Endothelial cell of umbilical vein (primary cell): ENCODE measurements at regions not wholly inside any gene's neighbourhood (a gene's known extent, or its start where the extent isn't known, plus 50 kb on each side); places are given as distances from the start of the nearest gene placed in this dataset. TPM values are rescaled to one million over a fixed set of nuclear protein-coding genes. Genes with fewer than 3 reads are reported as not detected.

Source experiments
- BruUV-seq: library from RNA; stranded (reverse); fragments of 400-500 nt; replicated peaks from 2 replicates; lab custom pipeline; 2021; lab: Mats Ljungman, UMichigan
- CTCF ChIA-PET: fragments of 300-600, 350-600 bp; sonication (Branson Sonifier 250); formaldehyde crosslinking; loops from one replicate; lab custom pipeline; 2021; ENCODE audit warnings: antibody characterized with exemption, inconsistent platforms; lab: Charles Lee
- POLR2A ChIA-PET: fragments of 300-600, 350-600 bp; sonication (Branson Sonifier 250); formaldehyde crosslinking; loops from one replicate; lab custom pipeline; 2021; ENCODE audit warnings: antibody characterized with exemption, inconsistent platforms; lab: Charles Lee
- DNase-seq: peaks from one replicate; pipeline ENCODE4 v3.0.0-alpha.2; 2011; ENCODE audit warnings: low read depth, low spot score
- FAIRE-seq: peaks from 2 replicates; lab custom pipeline; 2011; peaks lifted over from hg19 to GRCh38; lab: Jason Lieb, UNC
- H2AFZ ChIP-seq: 2 replicates; pipeline ENCODE4 v1.6.0; 2012; ENCODE audit warnings: low read depth, low read length, control low read depth, inconsistent platforms
- H3K27ac ChIP-seq: 2 replicates; pipeline ENCODE4 v1.5.1; 2011; ENCODE audit warnings: low read depth, mild to moderate bottlenecking, control low read depth, low read length, moderate library complexity; ENCODE audit not compliant: insufficient read depth
- H3K27me3 ChIP-seq, 2 experiments: 2 replicates each; pipeline versions ENCODE4 v1.6.0 to v1.6.1; 2011; ENCODE audit warnings: low read length in 2 of 2, mixed read lengths in 1 of 2; ENCODE audit not compliant: control insufficient read depth in 2 of 2, insufficient read depth in 2 of 2
- H3K36me3 ChIP-seq, 2 experiments: 2 replicates in 1 of 2; 3 replicates in 1 of 2; pipeline ENCODE4 v1.5.1; 2011; ENCODE audit warnings: low read length in 2 of 2, mild to moderate bottlenecking in 1 of 2, moderate library complexity in 1 of 2; ENCODE audit not compliant: control insufficient read depth in 2 of 2, insufficient read depth in 2 of 2; ENCODE audit errors: extremely low read depth in 1 of 2
- H3K4me1 ChIP-seq: 3 replicates; pipeline ENCODE4 v1.5.1; 2011; ENCODE audit warnings: mild to moderate bottlenecking, low read length; ENCODE audit not compliant: control insufficient read depth, insufficient read depth; ENCODE audit errors: extremely low read depth
- H3K4me2 ChIP-seq: 2 replicates; pipeline ENCODE4 v1.6.1; 2011; ENCODE audit warnings: low read length, control low read depth, mixed read lengths; ENCODE audit not compliant: insufficient read depth
- H3K4me3 ChIP-seq, 3 experiments: fragments of 200-600 bp in 1 of 3; sonication (generic), shearing (Covaris generic) in 1 of 3; replicated peaks in 1 of 3; 2 replicates each; pipeline ENCODE4 v1.5.1; 2011 to 2016; ENCODE audit warnings: control low read depth in 3 of 3, low read length in 3 of 3, mild to moderate bottlenecking in 2 of 3, inconsistent platforms in 1 of 3, low read depth in 1 of 3, moderate library complexity in 1 of 3; ENCODE audit not compliant: insufficient read depth in 1 of 3
- H3K79me2 ChIP-seq: 2 replicates; pipeline ENCODE4 v1.6.0; 2012; ENCODE audit warnings: low read length, inconsistent platforms; ENCODE audit not compliant: control insufficient read depth, insufficient read depth
- H3K9ac ChIP-seq: replicated peaks from 2 replicates; pipeline ENCODE3; 2011; ENCODE audit warnings: low read length, control low read depth; ENCODE audit not compliant: insufficient read depth; ENCODE audit errors: extremely low read depth
- H3K9me1 ChIP-seq: replicated peaks from 3 replicates; pipeline ENCODE4 v1.6.0; 2011; ENCODE audit warnings: mild to moderate bottlenecking, low read length; ENCODE audit not compliant: control insufficient read depth, insufficient read depth; ENCODE audit errors: extremely low read depth
- H3K9me3 ChIP-seq: replicated peaks from 2 replicates; pipeline ENCODE4 v1.5.1; 2012; ENCODE audit warnings: low read length, inconsistent platforms; ENCODE audit not compliant: control insufficient read depth, insufficient read depth
- H4K20me1 ChIP-seq: replicated peaks from 2 replicates; pipeline ENCODE3; 2011; ENCODE audit warnings: mild to moderate bottlenecking, low read length; ENCODE audit not compliant: control insufficient read depth, insufficient read depth; ENCODE audit errors: extremely low read depth
- CTCF ChIP-seq, 2 donors: IDR thresholded peaks; 1 replicate in 1 of 2; 2 replicates in 1 of 2; pipeline ENCODE4 v1.5.1; 2011; ENCODE audit warnings: low read length in 2 of 2, mild to moderate bottlenecking in 2 of 2, moderate library complexity in 2 of 2, control low read depth in 1 of 2, inconsistent platforms in 1 of 2, low read depth in 1 of 2; ENCODE audit not compliant: insufficient read depth in 1 of 2; ENCODE audit errors: extremely low read depth in 1 of 2
- EZH2 ChIP-seq: IDR thresholded peaks from 2 replicates; pipeline ENCODE4 v1.6.1; 2012; ENCODE audit warnings: borderline replicate concordance, low read depth, mild to moderate bottlenecking, moderate library complexity, low read length, inconsistent platforms; ENCODE audit not compliant: severe bottlenecking
- FOS ChIP-seq: IDR thresholded peaks from 2 replicates; pipeline ENCODE4 v1.6.1; 2011; ENCODE audit warnings: mild to moderate bottlenecking, low read length, moderate library complexity, borderline replicate concordance; ENCODE audit not compliant: insufficient read depth
- GATA2 ChIP-seq: IDR thresholded peaks from 2 replicates; pipeline ENCODE4 v1.7.0; 2011; ENCODE audit warnings: low read depth, mild to moderate bottlenecking, moderate library complexity, mixed read lengths, low read length; ENCODE audit not compliant: insufficient read length, insufficient read depth
- JUN ChIP-seq: IDR thresholded peaks from 2 replicates; pipeline ENCODE4 v1.6.1; 2011; ENCODE audit warnings: borderline replicate concordance, low read depth; ENCODE audit not compliant: insufficient read length, insufficient read depth
- MAX ChIP-seq: IDR thresholded peaks from 2 replicates; pipeline ENCODE4 v1.6.1; 2011; ENCODE audit not compliant: insufficient read depth, insufficient read length
- MYC ChIP-seq: IDR thresholded peaks from one replicate; pipeline ENCODE4 v1.6.1; 2011; ENCODE audit warnings: mild to moderate bottlenecking, low read depth, low read length
- POLR2A ChIP-seq: IDR thresholded peaks from 2 replicates; pipeline ENCODE4 v1.6.1; 2012; ENCODE audit warnings: low read depth, mild to moderate bottlenecking, control low read depth, low read length
- POLR2AphosphoS5 ChIP-seq: IDR thresholded peaks from 2 replicates; pipeline ENCODE4 v1.6.1; 2012; ENCODE audit warnings: low read depth, mild to moderate bottlenecking, control low read depth, low read length, moderate library complexity; ENCODE audit not compliant: insufficient read depth
- dilution Hi-C: fragments of 300-500 bp; cut with MboI; formaldehyde crosslinking; loops from one replicate; pipeline ENCODE4 v1.15.0; 2019; ENCODE audit warnings: low sequenced_read_pairs; ENCODE audit not compliant: extremely low pct_ligation_motif_present
- intact Hi-C: fragments of 100-400 bp; cut with micrococcal nuclease; formaldehyde crosslinking; loops from one replicate; pipeline ENCODE4 v1.10.0; 2022
- small RNA-seq: library from RNA; depleted of rRNA; stranded (forward); fragments of <200 nt; gene quantifications from one replicate; pipeline ENCODE3, GENCODE V24; 2012; ENCODE audit warnings: low replicate concordance, low read depth; ENCODE audit not compliant: insufficient read depth, insufficient read length

- FAIRE-seq (no peak), DNase-seq (no peak)
- no peaks in the 10 kb centered on the region for H3K36me3 ChIP-seq
- H3K4me2 ChIP-seq: no peak overlapping the region
- H4K20me1 ChIP-seq: no peaks in the 10 kb centered on the region
- no peak overlapping the region for H3K27ac ChIP-seq
- no peak overlapping the region for H2AFZ ChIP-seq
- H3K4me3 ChIP-seq: no peak overlapping the region
- no peaks in the 10 kb centered on the region for H3K4me1 ChIP-seq
- H3K9ac ChIP-seq: no peak overlapping the region
- dilution Hi-C loops: no loop called here
- POLR2A ChIA-PET: no interaction called here
- TF ChIP-seq POLR2AphosphoS5 (no peak), EZH2 (no peak), MYC (no peak), GATA2 (no peak), POLR2A (no peak), FOS (no peak), CTCF (IDR thresholded peaks at IDR 0.05; ENCODE audit: extremely low read depth in 1 of 2, insufficient read depth in 1 of 2, low read depth in 1 of 2, low read length in 2 of 2) (no peak), JUN (no peak), MAX (no peak)
- CTCF ChIA-PET: no interaction called here
- no peaks in the 10 kb centered on the region for H3K9me1 ChIP-seq
- no peaks in the 10 kb centered on the region for H3K27me3 ChIP-seq
- H3K79me2 ChIP-seq: no peaks in the 10 kb centered on the region
- no TSS peak for BruUV-seq
- H3K9me3 ChIP-seq: no peaks in the 10 kb centered on the region
- intact Hi-C loops: no loop called here
Measured at GRCh38 chr15:56783156-56783856, 50.0 kb upstream of the ZNF280D start.

Small RNA genes in the stretch of these regions (small RNA-seq; reads per million reads assigned to genes)
- not detected for gene AC090517.1
- not detected for gene AC090517.3
